ENCODE measurements at regions not wholly inside any gene's neighbourhood (a gene's known extent, or its start where the extent isn't known, plus 50 kb on each side); places are given as distances from the start of the nearest gene placed in this dataset.
A peak's percentile ranks its signal among the peaks of the same experiment; 100 is the strongest.

DNA sequence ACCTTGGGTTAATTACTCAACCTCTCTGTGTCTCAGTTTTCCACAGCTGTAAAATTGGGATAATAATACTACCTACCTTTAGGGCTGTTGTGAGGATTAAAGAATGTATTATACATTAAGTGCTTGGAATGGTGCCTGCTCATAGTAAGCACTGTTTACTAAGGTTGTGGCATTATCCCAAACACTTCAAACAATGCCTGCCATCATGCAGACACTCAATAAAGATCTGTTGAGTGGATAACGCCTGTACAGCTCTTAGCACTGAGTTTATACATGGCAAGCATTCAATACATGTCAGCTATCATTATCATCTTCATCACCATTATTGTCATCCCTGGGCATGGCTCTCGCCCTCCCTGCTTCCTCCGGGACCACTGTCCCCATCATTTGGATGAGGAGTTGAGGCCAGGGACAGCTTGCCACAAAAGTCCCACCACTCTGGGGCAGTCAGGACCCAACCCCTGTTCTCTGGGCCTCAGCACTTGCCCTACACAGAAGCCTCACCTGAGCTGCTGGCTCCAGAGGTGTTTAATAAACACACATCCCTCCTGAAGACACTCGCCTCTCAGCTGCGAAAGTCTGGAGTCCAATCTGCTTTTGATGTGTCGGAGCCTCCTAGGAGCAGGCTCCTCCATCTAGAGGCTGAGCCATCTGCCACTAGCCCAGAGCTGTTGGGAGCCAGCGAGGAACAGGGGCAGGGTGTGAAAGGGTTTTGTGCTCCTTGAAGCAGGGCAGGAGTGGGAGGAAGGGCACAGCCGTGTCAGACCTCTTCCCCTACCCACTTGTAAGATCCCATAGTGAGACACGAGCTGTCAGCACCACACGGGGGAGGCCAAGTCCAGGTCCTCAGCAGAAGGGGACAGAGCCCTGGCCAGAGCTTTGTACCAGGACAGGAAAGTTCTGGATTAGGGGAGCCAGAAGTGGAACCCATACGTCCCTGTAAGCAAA, 80.9 kb upstream of the ZC3H12A start:
- peak; percentile 67 for DNase-seq

DNA sequence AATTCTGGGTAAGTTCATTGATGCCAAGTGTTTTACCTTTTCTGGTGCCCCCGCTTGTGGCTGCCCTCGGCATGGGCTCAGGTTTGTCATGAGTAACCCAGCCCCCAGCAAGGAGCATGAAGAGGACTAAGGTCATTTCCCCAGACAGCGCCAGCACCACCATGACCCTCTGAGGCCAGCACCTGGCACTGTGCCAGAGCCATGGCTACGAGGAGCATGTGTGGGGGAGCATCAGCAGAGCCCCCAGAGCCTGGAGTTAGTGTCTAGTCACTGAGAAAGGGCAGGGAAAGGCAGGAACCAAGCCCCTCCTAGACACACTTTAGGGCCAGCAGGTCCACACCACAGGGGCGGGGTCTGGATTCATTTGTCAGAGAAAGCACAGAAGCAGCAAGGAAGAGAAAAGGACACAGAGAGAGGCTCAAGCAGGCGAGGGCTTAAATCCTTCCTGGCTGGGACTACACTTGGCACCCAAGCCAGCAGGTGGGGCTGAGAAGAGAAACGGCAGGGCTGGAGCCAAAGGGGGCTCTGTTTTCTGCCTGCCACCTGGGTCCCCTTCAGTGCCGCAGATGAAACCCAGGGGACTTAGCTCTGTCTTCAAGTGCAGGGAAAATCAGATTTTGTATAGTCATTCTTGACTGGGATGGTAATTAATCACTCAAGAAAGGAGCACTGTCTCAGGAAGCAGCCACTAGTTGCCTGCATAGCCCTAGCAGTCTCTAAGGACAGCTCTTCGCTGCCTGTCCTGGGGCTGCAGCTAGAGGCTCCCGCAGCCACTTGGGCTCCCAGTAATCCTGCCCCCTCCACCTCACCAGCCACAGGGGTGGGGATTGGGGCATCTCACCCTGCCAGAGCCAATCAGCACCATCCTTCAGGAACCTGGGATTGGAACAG, 79.6 kb upstream of the ZC3H12A start:
- DNase-seq = peak; percentile 74

DNA sequence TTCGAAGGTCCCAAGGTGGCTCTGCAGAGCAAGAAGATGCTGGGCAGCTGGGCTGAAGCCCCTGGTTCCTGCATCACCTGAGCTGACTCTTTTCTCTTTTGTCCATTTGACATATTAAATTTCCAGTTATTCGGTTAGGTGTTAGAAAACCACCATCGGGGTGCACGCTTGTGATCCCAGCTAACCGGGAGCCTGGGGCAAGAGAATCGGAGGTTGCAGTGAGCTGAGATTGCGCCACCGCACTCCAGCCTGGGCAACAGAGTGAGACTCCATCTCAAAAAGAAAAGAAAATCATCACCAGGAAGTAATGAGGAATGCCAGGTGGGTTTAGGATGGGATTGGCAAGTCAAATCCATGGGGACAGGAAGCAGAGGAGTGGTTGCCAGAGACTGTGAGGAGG, 76.3 kb upstream of the ZC3H12A start:
- peak; percentile 24 for DNase-seq

DNA sequence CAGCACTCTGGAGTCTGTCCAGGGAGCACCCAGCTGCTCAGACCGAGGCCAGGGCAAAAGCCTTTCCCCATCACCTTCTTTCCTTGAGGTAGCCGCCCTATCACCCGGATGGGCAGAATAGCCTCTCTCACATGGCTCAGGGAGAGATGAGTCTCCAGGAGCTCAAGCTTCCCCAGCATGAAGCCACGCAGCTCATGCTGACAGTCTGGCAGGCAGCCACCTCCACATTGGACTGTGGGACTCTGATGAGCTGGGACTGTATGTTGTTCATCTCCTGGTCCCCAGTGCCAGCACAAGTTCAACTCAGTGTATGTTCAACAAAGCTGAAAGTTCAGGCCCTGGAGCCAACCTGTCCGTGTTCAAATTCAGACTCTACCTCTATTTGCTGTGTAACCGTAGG, 75.2 kb upstream of the ZC3H12A start:
- DNase-seq = peak; percentile 86

DNA sequence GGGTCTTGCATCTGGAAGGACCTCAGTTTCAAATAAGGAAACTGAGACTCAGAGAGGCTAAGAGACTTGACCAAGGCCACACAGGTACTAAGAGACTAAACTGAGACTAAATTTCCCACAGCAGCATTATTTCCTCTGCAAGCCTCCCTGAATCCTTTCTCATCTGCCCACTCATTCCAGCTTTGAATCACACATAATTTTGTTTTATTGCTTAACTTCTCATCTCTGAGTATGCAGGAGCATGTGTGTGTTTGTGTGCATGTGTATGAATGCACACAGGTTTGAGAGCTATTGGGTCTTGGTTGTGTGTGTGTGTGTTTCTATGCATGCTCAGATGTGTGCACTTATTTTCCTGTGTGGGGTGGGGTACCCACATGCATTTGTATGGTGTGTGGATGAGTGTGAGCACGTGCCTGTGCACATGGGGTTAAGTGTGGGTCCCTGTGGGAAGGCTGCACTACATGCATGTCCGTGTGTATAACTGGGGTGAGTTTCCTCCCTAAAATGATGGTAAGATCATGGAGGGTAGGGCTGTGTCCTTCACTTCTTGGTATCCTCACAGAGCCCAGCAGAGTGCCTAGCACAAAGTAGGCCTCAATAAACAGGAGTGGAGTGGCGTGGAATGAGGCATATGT, 74.4 kb upstream of the ZC3H12A start:
- no peak for DNase-seq

DNA sequence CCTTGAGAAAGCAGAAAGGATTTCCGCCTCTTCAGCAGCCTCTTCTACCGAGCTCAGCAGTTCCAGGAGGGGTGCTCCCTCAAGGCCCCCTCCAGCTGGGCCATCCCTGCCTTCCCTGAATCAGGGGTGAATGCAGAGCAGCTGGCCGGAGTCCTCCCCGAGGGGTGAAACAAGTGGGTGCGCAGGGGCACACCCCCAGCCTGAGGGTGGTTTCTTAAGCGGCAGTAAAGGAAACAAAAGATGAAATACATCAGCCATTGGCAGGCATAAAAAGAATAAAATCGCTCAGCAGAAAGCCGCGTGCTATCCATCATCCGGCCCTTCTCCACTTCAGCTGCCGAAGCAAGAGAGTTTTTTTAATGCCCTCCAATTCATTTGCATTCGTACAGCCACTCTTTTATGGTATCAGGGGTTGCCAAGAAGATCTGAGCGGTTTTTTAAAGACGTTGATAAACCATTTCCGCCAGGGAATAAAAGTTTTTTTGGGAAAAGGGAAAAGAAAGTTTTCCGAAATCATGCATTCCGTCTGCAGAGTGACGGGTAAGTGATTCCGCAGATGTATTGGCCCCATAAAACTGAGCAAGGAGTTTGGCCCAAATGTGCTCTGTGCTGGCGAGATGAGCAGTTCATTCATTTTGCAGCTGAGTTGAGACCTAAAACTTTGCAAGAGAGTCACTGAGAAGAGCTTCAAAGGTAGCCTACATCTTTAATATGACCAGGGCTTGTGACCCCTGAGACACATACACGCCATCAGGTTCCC, 73.7 kb upstream of the ZC3H12A start:
- DNase-seq = peak; percentile 6

DNA sequence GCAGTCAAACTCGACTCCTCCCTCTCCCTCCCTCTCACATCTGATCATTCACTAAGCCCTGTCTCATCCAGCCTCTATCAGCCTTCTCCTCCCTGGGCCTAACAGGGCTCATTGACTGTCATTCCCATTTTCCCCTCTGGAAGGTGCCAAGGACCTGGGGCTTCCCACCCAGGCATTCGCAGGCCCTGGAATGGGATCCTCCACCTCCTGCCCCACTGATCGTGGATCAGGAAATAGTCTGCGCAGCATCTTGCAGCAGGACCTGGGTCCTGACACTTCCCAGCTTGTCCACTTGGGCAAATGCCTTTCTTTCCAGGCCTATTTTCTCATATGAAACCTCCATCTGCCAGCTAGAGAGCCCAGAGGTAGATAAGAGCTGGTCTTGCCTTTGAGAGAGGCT, 71.2 kb upstream of the ZC3H12A start:
- peak; percentile 23 for DNase-seq

DNA sequence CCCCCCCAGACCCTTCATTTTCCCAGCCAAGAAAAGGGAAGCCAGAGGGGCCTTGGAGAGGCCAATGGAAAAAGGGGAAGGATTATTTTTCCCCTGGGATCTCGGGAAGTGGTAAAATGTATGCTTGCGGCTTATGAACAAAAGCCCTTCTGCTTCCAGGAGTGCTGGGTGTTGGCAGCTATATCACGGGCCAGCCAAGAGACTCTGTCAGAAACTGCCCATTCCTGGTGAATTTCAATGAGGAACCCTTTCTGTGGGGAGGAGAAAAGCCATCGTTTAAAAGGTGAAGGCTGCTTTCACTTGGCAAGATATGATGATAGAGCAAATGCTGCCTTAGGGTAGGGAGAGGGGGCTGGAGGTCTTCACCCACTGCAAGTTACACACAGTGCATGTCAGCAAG, 69.7 kb upstream of the ZC3H12A start:
- DNase-seq = peak; percentile 21

DNA sequence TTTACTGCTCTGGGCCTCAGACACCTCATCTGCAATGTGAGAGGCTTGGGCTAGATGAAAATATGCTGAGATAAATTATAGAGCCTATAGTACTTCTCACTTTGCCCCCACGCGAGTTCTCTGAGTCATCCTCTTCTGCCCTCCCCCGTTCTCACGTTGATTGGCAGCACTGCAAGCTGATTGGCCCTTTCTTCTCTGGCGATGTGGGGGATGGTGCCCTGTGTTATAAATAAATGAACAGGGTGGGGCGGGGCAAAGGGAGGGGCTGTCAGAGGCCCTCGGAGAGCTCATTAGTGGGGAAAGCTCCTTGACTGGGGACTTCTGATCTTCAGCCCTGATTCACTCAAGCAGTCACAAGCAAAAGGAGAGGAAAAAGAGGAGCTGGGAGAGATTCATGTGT, 64.3 kb upstream of the ZC3H12A start:
- peak; percentile 71 for DNase-seq

DNA sequence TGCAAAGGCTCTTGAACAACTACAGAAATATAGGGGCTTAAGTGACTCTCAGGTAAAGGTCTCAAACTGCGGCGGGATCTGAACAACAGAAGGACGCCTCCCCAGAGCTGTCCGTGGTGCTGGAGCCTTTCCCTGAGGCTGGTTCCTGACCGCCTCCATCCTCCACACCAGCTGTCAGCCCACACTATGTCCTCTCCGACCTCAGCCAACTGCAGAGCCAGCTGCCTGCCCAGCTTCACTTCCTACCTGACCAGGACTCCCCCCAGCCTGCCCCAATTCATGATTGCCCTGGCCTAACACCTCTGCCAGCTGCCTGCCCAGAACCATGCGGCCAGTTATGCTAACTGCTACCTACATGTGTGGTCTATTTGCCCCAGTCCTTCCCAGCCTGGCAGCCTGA, 63.6 kb upstream of the ZC3H12A start:
- DNase-seq = peak; percentile 57

DNA sequence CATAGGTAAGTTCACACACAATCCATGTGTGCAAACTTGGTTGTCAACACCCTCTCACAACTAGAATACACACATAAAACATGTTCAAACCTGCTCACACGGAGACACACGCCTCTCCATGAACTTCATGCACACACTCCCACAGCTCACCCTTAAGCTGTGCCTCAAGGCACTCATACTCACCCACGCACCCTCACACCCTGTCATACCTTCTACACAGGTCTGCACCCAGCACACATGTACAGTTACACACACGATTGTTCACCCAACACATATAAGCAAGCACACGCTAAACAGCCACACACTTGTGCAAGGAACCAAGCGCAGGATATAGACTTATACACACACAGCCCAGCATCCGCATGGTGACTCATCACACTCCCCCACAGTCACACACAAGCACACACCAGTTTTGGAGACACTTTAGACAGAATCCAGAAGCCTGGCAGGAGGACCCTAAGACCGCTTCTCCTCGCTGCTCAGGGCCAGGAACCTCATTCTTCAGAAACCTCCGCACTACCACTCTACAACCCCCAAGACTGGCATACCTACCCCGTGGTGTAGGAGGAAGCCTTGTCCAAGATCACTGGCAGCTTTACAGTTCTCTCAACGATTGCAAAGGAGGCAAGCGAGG, 58.7 kb upstream of the ZC3H12A start:
- peak; percentile 3 for DNase-seq

DNA sequence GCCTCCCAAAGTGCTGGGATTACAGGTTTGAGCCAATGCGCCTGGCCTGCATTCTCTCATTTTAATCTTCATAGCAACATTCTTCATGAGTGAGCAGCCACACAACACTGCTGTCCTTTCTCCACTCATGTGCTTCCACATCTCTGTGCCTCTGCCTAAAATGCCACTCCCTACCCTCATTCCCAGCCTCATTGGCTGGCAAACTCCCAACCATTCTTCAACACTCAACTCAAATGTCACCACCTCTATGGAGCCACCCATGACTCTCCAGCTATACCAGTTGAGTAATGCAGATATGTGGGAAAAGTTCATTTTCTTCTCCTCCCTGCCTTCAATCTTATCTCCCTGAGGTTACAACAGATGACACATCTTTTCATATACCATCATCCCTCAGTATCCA, 53.9 kb upstream of the ZC3H12A start:
- no peak for DNase-seq

DNA sequence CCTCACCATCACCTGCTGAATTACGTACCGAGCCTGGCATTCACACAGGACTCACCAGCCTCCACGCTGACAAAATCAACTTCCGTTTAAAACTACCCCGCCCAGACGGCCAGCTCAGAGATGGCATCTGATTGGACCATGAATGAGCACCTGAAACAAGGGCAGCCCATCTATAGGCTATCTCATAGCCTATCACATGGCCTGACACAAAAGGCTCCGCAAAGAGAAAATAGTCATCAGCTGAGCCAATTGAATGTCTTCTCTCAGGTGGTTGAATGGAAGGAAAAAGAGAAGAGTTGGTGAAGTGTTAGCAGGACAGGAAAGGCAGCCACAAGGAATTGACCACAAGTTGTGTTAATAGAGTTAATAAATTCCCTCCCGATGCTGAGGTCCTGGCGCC, 50.6 kb upstream of the ZC3H12A start:
- DNase-seq = no peak

DNA sequence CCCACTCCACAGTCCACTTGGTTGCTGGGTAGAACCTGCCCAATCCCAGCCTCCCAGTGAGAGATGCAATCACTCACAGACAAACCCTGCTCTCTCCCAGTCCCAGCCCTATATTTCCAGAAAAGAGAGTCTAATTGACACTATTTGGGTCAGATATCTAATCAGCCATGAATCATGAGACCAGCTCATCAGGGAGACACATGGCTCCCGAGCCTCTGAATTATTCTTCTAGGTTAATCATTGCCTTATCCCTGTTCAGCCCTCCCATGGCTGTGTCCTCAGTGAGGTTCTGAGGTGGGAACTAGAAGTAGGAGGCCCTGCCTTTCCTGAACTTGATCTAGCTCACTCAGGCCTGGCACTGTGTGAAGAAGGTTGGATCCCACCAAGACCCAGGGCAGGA, 49.9 kb upstream of the ZC3H12A start:
- no peak for DNase-seq

Measured in NCI-H69 (cell line).